ENCODE measurements at regions not wholly inside any gene's neighbourhood (a gene's known extent, or its start where the extent isn't known, plus 50 kb on each side); places are given as distances from the start of the nearest gene placed in this dataset.

DNA sequence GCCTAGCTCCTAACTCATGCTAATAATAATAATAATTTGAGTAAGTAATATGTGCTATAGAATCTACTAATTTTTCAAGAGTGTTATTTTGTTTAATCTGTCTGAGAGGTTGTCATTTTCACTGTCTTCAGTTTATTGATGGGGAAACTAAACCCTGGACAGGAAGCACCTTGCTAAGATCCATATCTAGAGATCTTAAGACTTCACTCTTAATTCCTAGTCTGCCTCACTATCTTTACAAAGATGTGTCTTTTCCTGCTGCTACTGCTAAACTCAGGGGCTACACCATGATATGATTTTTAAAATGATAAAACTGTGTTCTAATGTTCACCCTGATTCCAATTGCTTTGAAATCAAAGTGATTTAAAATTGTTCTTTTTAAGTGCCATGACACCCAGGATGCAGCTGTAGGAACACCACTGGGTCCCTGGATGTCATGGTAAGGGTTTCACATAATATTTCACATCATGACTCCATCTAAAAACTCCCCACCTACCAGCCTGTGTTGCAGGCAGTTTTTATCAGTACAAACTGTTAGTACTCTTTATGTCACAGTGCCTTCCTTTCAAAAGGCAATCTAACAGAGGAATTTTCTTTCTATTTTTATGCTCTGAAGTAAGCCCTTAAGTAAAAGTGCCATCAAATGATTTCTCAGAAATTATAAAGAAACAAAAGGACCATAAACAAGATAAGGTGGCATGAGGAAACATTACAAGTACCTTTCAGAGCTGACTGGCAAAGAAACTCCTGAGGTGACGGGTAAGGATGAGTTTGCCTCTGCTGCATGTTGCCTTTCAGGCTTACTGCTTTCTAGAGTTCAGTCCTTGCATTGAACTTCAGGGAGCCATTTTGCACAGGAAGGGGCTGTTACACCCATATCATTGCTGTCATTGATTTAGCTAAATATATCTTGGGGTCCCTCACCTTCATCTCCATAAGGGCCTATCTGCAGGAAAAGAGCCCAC is 160.1 kb upstream of the SATB1 start:
- TF ChIP-seq POLR2A (IDR thresholded peaks at IDR 0.05) (no peak), EP300 (IDR thresholded peaks at IDR 0.05) (no peak)
- TF ChIP-seq, protein P1, sequence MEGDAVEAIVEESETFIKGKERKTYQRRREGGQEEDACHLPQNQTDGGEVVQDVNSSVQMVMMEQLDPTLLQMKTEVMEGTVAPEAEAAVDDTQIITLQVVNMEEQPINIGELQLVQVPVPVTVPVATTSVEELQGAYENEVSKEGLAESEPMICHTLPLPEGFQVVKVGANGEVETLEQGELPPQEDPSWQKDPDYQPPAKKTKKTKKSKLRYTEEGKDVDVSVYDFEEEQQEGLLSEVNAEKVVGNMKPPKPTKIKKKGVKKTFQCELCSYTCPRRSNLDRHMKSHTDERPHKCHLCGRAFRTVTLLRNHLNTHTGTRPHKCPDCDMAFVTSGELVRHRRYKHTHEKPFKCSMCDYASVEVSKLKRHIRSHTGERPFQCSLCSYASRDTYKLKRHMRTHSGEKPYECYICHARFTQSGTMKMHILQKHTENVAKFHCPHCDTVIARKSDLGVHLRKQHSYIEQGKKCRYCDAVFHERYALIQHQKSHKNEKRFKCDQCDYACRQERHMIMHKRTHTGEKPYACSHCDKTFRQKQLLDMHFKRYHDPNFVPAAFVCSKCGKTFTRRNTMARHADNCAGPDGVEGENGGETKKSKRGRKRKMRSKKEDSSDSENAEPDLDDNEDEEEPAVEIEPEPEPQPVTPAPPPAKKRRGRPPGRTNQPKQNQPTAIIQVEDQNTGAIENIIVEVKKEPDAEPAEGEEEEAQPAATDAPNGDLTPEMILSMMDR (IDR thresholded peaks at IDR 0.05): no peak
- no peaks in the 10 kb centered on the region for H3K4me1 ChIP-seq
- H3K27me3 ChIP-seq: no peaks in the 10 kb centered on the region
- no peak overlapping the region for H3K27ac ChIP-seq
- WGBS, 2 donors: 100% methylated on average over 1 of the region's 1 CpG
- no peaks in the 10 kb centered on the region for H3K9me3 ChIP-seq
- no peak for DNase-seq (ENCODE audit: low spot score in 2 of 2)
- no peak overlapping the region for H3K4me3 ChIP-seq
- no peaks in the 10 kb centered on the region for H3K36me3 ChIP-seq

DNA sequence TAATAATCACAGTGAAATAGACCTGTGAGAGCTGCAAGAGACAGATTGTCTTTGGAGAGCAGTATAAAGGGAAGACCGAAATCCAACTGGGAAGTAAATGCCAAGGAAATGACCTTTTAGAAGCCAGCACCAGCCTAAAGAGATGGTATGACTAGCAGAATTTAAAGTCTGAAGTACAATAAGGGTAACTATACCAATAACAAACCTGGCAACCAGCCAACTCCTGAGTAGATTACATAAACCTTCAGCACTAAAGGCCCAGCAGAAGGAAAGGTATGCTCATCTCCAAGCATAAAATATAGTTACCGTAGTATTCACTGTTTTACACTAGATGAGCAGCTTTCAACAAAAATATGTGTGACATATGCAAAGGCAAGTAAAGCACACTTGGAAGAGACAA is 155.1 kb upstream of the SATB1 start:
- 64 to 77% methylated on average over 2 of the region's 2 CpGs for WGBS, 2 donors
- no peaks in the 10 kb centered on the region for H3K36me3 ChIP-seq
- no peak for TF ChIP-seq POLR2A (IDR thresholded peaks at IDR 0.05)
- TF ChIP-seq EP300 (IDR thresholded peaks at IDR 0.05): no peak
- TF ChIP-seq, protein P1 (IDR thresholded peaks at IDR 0.05): no peak

DNA sequence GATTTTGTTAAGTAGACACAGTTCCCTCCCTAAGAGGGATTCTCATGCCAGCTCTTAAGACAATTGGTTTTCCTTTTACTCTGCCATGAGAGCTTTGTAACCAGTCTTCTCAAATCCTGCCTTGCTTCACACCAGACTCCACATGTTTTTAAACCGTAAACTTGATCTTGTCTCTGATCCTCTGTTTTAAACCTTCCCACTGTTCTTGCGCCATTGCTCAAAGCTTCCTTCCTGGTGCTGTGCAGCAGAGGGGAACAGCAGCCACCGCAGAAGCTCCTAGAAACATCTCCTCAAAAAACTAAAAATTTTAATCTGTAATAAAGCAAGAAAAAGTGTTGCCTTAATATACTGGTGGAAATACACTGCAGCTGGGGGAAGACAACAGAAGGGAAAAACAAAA is 154.5 kb upstream of the SATB1 start:
- 41 to 85% methylated on average over 3 of the region's 3 CpGs for WGBS, 2 donors
- TF ChIP-seq, protein P1 (IDR thresholded peaks at IDR 0.05): no peak
- TF ChIP-seq EP300 (IDR thresholded peaks at IDR 0.05) (no peak), POLR2A (IDR thresholded peaks at IDR 0.05) (no peak)
- DNase-seq (ENCODE audit: low spot score in 2 of 2): no peak
- Histone ChIP-seq H3K4me1 (no peaks in the 10 kb centered on the region), H3K36me3 (no peaks in the 10 kb centered on the region), H3K27me3 (no peaks in the 10 kb centered on the region), H3K27ac (no peak overlapping the region), H3K9me3 (no peaks in the 10 kb centered on the region), H3K4me3 (no peak overlapping the region)

More for the DNA sequence above, 155.1 kb upstream of the SATB1 start:
- peak in 1 of 2 donors; percentile 24 for DNase-seq (ENCODE audit: low spot score in 2 of 2)
- H3K27me3 ChIP-seq: no peaks in the 10 kb centered on the region
- H3K4me1 ChIP-seq: no peaks in the 10 kb centered on the region
- no peak overlapping the region for H3K4me3 ChIP-seq
- H3K27ac ChIP-seq: no peak overlapping the region
- no peaks in the 10 kb centered on the region for H3K9me3 ChIP-seq

DNA sequence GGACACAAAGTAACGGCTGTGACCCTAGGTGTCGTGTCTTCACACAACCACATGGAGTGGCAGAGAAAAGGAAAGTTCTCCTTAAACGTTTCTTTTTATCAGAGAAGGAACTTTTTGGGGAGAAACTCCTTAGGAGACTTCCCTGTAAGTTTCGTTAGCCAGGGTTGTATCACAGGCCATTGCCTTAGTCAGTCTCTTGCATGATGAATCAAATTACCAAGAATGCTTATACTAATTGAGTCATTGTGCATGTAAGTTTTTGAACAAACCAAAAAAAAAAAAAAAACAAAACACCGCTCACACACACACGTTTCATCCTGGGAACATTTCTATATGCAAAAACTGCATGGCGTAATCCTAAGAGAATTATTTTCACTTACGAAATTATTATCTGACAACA is 150.4 kb upstream of the SATB1 start:
- TF ChIP-seq, protein P1 (IDR thresholded peaks at IDR 0.05): no peak
- TF ChIP-seq EP300 (IDR thresholded peaks at IDR 0.05): no peak
- TF ChIP-seq POLR2A (IDR thresholded peaks at IDR 0.05): no peak
- H3K4me1 ChIP-seq: no peaks in the 10 kb centered on the region
- no peaks in the 10 kb centered on the region for H3K27me3 ChIP-seq
- H3K36me3 ChIP-seq: no peaks in the 10 kb centered on the region
- H3K4me3 ChIP-seq: no peak overlapping the region
- no peak for DNase-seq (ENCODE audit: low spot score in 2 of 2)
- H3K9me3 ChIP-seq: no peaks in the 10 kb centered on the region
- no peak overlapping the region for H3K27ac ChIP-seq
- WGBS, 2 donors: 76 to 86% methylated on average over 8 of the region's 8 CpGs

DNA sequence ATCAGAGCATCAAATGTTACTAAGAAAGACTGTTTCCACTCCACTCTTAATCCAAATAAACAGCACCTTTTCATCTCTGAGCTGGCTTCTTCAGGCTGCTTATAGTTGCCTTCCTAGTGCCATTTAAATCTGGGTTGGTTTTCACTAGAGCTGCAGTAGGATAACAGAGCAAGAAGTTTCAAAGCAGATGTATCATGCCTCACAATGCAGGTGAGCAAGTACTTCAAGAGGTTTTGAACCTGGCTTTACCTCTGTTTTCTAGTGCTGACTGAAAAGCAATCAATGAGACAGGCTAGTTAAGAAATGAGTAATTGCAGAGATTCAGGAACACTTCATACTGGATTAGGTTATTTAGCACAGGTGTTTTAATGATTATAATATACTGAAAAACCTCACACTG is 147.7 kb upstream of the SATB1 start:
- TF ChIP-seq, protein P1 (IDR thresholded peaks at IDR 0.05): no peak
- TF ChIP-seq POLR2A (IDR thresholded peaks at IDR 0.05) (no peak), EP300 (IDR thresholded peaks at IDR 0.05) (no peak)
- Histone ChIP-seq H3K36me3 (no peaks in the 10 kb centered on the region), H3K4me1 (no peaks in the 10 kb centered on the region), H3K27ac (no peak overlapping the region), H3K27me3 (no peaks in the 10 kb centered on the region), H3K9me3 (no peaks in the 10 kb centered on the region), H3K4me3 (no peak overlapping the region)
- no peak for DNase-seq (ENCODE audit: low spot score in 2 of 2)
